H1 (cell line): ENCODE measurements at regions not wholly inside any gene's neighbourhood (a gene's known extent, or its start where the extent isn't known, plus 50 kb on each side); places are given as distances from the start of the nearest gene placed in this dataset.

Experiments used
- ASH2L ChIP-seq: fragments of 200-600, 300-600 bp; sonication (generic); IDR thresholded peaks from one replicate; pipeline ENCODE4 v1.7.1; 2017; ENCODE audit warnings: low read length
- GABPA ChIP-seq: IDR thresholded peaks from 2 replicates; pipeline ENCODE4 v1.6.1; 2011; ENCODE audit warnings: mild to moderate bottlenecking, low read length, moderate library complexity, borderline replicate concordance; ENCODE audit not compliant: insufficient read depth
- RXRA ChIP-seq: IDR thresholded peaks from 2 replicates; pipeline ENCODE4 v1.6.1; 2011; ENCODE audit warnings: low read depth, mild to moderate bottlenecking, low read length, moderate library complexity; ENCODE audit not compliant: insufficient read depth
- TF ChIP-seq, protein P1 (sequence below), 3 experiments: IDR thresholded peaks; 1 replicate in 2 of 3; 2 replicates in 1 of 3; pipeline versions ENCODE4 v1.5.1 to v1.6.1; 2011; ENCODE audit warnings: low read length in 3 of 3, mild to moderate bottlenecking in 3 of 3, inconsistent platforms in 2 of 3, low read depth in 1 of 3, moderate library complexity in 1 of 3; ENCODE audit not compliant: insufficient read depth in 1 of 3; ENCODE audit errors: control extremely low read depth in 1 of 3
- TF ChIP-seq, protein P2 (sequence below): fragments of 300-600 bp; sonication (generic); IDR thresholded peaks from 2 replicates; pipeline ENCODE4 v1.7.1; 2012; ENCODE audit warnings: low read length, moderate library complexity, mild to moderate bottlenecking, inconsistent platforms; ENCODE audit not compliant: insufficient replicate concordance

DNA sequence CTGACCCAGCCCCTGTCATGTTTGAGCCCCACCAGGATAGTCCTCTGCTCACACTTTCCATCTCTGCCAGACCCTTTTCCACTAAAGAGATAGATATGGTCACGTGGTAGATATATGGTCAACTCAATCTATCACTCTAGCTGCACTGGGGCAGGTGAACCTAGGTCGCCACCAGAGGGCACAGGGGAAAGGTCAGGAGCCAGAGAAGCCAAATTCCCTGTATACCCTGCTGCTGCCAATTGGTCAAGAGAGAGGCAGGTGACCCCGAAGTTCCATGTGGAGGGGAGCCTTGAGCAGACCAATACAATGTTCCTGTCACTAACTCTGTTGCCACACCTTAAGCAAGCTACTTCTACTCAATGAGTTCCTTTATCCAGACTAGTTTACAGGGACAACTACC is 101.1 kb upstream of the GALNT18 start (continued):
- TF ChIP-seq, protein P1, sequence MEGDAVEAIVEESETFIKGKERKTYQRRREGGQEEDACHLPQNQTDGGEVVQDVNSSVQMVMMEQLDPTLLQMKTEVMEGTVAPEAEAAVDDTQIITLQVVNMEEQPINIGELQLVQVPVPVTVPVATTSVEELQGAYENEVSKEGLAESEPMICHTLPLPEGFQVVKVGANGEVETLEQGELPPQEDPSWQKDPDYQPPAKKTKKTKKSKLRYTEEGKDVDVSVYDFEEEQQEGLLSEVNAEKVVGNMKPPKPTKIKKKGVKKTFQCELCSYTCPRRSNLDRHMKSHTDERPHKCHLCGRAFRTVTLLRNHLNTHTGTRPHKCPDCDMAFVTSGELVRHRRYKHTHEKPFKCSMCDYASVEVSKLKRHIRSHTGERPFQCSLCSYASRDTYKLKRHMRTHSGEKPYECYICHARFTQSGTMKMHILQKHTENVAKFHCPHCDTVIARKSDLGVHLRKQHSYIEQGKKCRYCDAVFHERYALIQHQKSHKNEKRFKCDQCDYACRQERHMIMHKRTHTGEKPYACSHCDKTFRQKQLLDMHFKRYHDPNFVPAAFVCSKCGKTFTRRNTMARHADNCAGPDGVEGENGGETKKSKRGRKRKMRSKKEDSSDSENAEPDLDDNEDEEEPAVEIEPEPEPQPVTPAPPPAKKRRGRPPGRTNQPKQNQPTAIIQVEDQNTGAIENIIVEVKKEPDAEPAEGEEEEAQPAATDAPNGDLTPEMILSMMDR (IDR thresholded peaks at IDR 0.05; ENCODE audit: control extremely low read depth in 1 of 3, insufficient read depth in 1 of 3, low read depth in 1 of 3, low read length in 3 of 3): peak in 2 of 3 experiments; percentile 35 to 42; a peak in 3 of 4 replicates
- TF ChIP-seq, protein P2, sequence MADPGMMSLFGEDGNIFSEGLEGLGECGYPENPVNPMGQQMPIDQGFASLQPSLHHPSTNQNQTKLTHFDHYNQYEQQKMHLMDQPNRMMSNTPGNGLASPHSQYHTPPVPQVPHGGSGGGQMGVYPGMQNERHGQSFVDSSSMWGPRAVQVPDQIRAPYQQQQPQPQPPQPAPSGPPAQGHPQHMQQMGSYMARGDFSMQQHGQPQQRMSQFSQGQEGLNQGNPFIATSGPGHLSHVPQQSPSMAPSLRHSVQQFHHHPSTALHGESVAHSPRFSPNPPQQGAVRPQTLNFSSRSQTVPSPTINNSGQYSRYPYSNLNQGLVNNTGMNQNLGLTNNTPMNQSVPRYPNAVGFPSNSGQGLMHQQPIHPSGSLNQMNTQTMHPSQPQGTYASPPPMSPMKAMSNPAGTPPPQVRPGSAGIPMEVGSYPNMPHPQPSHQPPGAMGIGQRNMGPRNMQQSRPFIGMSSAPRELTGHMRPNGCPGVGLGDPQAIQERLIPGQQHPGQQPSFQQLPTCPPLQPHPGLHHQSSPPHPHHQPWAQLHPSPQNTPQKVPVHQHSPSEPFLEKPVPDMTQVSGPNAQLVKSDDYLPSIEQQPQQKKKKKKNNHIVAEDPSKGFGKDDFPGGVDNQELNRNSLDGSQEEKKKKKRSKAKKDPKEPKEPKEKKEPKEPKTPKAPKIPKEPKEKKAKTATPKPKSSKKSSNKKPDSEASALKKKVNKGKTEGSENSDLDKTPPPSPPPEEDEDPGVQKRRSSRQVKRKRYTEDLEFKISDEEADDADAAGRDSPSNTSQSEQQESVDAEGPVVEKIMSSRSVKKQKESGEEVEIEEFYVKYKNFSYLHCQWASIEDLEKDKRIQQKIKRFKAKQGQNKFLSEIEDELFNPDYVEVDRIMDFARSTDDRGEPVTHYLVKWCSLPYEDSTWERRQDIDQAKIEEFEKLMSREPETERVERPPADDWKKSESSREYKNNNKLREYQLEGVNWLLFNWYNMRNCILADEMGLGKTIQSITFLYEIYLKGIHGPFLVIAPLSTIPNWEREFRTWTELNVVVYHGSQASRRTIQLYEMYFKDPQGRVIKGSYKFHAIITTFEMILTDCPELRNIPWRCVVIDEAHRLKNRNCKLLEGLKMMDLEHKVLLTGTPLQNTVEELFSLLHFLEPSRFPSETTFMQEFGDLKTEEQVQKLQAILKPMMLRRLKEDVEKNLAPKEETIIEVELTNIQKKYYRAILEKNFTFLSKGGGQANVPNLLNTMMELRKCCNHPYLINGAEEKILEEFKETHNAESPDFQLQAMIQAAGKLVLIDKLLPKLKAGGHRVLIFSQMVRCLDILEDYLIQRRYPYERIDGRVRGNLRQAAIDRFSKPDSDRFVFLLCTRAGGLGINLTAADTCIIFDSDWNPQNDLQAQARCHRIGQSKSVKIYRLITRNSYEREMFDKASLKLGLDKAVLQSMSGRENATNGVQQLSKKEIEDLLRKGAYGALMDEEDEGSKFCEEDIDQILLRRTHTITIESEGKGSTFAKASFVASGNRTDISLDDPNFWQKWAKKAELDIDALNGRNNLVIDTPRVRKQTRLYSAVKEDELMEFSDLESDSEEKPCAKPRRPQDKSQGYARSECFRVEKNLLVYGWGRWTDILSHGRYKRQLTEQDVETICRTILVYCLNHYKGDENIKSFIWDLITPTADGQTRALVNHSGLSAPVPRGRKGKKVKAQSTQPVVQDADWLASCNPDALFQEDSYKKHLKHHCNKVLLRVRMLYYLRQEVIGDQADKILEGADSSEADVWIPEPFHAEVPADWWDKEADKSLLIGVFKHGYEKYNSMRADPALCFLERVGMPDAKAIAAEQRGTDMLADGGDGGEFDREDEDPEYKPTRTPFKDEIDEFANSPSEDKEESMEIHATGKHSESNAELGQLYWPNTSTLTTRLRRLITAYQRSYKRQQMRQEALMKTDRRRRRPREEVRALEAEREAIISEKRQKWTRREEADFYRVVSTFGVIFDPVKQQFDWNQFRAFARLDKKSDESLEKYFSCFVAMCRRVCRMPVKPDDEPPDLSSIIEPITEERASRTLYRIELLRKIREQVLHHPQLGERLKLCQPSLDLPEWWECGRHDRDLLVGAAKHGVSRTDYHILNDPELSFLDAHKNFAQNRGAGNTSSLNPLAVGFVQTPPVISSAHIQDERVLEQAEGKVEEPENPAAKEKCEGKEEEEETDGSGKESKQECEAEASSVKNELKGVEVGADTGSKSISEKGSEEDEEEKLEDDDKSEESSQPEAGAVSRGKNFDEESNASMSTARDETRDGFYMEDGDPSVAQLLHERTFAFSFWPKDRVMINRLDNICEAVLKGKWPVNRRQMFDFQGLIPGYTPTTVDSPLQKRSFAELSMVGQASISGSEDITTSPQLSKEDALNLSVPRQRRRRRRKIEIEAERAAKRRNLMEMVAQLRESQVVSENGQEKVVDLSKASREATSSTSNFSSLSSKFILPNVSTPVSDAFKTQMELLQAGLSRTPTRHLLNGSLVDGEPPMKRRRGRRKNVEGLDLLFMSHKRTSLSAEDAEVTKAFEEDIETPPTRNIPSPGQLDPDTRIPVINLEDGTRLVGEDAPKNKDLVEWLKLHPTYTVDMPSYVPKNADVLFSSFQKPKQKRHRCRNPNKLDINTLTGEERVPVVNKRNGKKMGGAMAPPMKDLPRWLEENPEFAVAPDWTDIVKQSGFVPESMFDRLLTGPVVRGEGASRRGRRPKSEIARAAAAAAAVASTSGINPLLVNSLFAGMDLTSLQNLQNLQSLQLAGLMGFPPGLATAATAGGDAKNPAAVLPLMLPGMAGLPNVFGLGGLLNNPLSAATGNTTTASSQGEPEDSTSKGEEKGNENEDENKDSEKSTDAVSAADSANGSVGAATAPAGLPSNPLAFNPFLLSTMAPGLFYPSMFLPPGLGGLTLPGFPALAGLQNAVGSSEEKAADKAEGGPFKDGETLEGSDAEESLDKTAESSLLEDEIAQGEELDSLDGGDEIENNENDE: no peak
- TF ChIP-seq RXRA: no peak
- no peak for TF ChIP-seq GABPA
- no peak for TF ChIP-seq ASH2L
- TF ChIP-seq, all 59 proteins: peak for 2
